ENCODE measurements at regions not wholly inside any gene's neighbourhood (a gene's known extent, or its start where the extent isn't known, plus 50 kb on each side); places are given as distances from the start of the nearest gene placed in this dataset.

DNA sequence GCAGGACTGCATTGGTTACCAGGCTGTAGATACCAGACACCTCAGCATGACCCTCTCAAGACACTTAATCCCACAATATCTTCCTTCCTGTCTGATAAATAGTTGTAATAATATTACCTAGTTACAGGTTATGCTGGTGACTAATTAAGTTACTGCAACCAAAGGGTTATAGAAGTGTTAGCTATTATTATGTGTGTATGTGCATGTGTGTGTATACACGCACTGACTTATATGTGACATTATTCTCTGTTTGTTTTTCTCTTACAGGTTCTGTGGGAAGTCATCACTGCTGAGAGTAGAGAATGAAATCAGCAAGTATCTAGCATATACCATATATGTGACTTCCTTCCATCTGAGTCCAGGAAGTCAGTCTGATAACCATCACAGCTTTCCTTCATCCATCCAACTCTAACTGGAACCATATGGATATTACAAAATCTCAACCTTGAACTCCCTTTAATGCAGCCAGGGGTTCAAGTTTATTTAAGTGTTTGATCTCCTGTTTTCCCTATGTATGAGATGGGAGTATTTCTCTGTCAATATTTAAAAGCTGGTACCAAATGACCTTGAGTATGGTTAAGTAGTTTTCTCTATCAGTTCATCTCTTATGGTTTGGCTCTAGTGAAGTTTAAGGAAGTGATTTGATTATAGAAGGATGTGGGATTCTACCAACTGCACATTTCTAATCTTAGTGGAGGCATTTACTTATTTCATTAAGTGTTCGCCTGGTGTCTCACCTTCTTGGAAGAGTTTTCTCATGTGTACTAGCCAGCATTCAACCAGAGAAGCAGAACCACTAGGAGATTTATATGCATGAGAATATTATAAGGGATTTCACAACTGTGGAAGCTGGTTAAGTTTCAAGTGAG lies 313.2 kb downstream of the HIVEP2 start:
- TF ChIP-seq, protein P1, sequence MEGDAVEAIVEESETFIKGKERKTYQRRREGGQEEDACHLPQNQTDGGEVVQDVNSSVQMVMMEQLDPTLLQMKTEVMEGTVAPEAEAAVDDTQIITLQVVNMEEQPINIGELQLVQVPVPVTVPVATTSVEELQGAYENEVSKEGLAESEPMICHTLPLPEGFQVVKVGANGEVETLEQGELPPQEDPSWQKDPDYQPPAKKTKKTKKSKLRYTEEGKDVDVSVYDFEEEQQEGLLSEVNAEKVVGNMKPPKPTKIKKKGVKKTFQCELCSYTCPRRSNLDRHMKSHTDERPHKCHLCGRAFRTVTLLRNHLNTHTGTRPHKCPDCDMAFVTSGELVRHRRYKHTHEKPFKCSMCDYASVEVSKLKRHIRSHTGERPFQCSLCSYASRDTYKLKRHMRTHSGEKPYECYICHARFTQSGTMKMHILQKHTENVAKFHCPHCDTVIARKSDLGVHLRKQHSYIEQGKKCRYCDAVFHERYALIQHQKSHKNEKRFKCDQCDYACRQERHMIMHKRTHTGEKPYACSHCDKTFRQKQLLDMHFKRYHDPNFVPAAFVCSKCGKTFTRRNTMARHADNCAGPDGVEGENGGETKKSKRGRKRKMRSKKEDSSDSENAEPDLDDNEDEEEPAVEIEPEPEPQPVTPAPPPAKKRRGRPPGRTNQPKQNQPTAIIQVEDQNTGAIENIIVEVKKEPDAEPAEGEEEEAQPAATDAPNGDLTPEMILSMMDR (IDR thresholded peaks at IDR 0.05), result no peak
- no peak for TF ChIP-seq POLR2A (IDR thresholded peaks at IDR 0.05)
